CD4-positive, alpha-beta memory T cell (primary cell): ENCODE measurements at regions not wholly inside any gene's neighbourhood (a gene's known extent, or its start where the extent isn't known, plus 50 kb on each side); places are given as distances from the start of the nearest gene placed in this dataset.

ENCODE experiments used
- CTCF ChIA-PET: fragments of 350-600 bp; sonication (Branson Sonifier 250); formaldehyde crosslinking; loops from one replicate; lab custom pipeline; 2021; ENCODE audit warnings: inconsistent platforms; ENCODE audit not compliant: partially characterized antibody; lab: Charles Lee
- POLR2A ChIA-PET: fragments of 350-600 bp; sonication (Branson Sonifier 250); formaldehyde crosslinking; loops from one replicate; lab custom pipeline; 2021; ENCODE audit not compliant: partially characterized antibody; lab: Charles Lee
- DNase-seq, 5 donors: peaks; one replicate each; pipeline versions ENCODE4 v3.0.0 to v3.0.0-alpha.2; 2020 to 2022; ENCODE audit warnings: mixed read lengths in 1 of 5
- H3K27ac ChIP-seq: one replicate; pipeline ENCODE4 v1.7.0; 2013; ENCODE audit warnings: low read depth, low read length
- H3K27me3 ChIP-seq: 2 replicates; pipeline ENCODE4 v1.7.0; 2013; ENCODE audit warnings: mild to moderate bottlenecking, low read length, moderate library complexity; ENCODE audit not compliant: insufficient read depth
- H3K36me3 ChIP-seq: 2 replicates; pipeline ENCODE4 v1.7.0; 2013; ENCODE audit warnings: mild to moderate bottlenecking, low read length, moderate library complexity; ENCODE audit not compliant: insufficient read depth
- H3K4me1 ChIP-seq: 2 replicates; pipeline ENCODE4 v1.7.0; 2013; ENCODE audit warnings: mild to moderate bottlenecking, low read length, moderate library complexity; ENCODE audit not compliant: insufficient read depth
- H3K4me3 ChIP-seq, 2 donors: one replicate each; pipeline ENCODE4 v1.7.0; 2013; ENCODE audit warnings: low read length in 2 of 2, mild to moderate bottlenecking in 1 of 2
- H3K9me3 ChIP-seq, 2 donors: one replicate each; pipeline ENCODE4 v1.7.0; 2013; ENCODE audit warnings: low read length in 2 of 2, control low read depth in 1 of 2; ENCODE audit not compliant: control insufficient read depth in 1 of 2
- H3K27ac Mint-ChIP-seq, 7 donors: one replicate each; pipeline ENCODE4 v1.8.0; 2020 to 2021; ENCODE audit warnings: mixed read lengths in 7 of 7, mild to moderate bottlenecking in 6 of 7, inconsistent platforms in 3 of 7, moderate library complexity in 3 of 7
- H3K27me3 Mint-ChIP-seq, 2 donors: one replicate each; pipeline ENCODE4 v1.8.0; 2020 to 2021; ENCODE audit warnings: mixed read lengths in 2 of 2
- H3K36me3 Mint-ChIP-seq, 2 donors: one replicate each; pipeline ENCODE4 v1.8.0; 2020 to 2021; ENCODE audit warnings: mixed read lengths in 2 of 2, inconsistent platforms in 1 of 2, mild to moderate bottlenecking in 1 of 2
- H3K4me1 Mint-ChIP-seq, 4 donors: one replicate each; pipeline ENCODE4 v1.8.0; 2020 to 2021; ENCODE audit warnings: mixed read lengths in 4 of 4, mild to moderate bottlenecking in 1 of 4
- H3K4me3 Mint-ChIP-seq, 8 donors: one replicate each; pipeline ENCODE4 v1.8.0; 2020 to 2021; ENCODE audit warnings: mixed read lengths in 8 of 8, mild to moderate bottlenecking in 7 of 8, moderate library complexity in 6 of 8, inconsistent platforms in 3 of 8
- H3K9me3 Mint-ChIP-seq, 8 donors: one replicate each; pipeline ENCODE4 v1.8.0; 2020 to 2021; ENCODE audit warnings: mixed read lengths in 8 of 8, mild to moderate bottlenecking in 5 of 8, inconsistent platforms in 3 of 8, moderate library complexity in 1 of 8
- intact Hi-C: fragments of 100-400 bp; cut with micrococcal nuclease; formaldehyde crosslinking; loops from one replicate; pipeline ENCODE4 v1.15.1; 2023

DNA sequence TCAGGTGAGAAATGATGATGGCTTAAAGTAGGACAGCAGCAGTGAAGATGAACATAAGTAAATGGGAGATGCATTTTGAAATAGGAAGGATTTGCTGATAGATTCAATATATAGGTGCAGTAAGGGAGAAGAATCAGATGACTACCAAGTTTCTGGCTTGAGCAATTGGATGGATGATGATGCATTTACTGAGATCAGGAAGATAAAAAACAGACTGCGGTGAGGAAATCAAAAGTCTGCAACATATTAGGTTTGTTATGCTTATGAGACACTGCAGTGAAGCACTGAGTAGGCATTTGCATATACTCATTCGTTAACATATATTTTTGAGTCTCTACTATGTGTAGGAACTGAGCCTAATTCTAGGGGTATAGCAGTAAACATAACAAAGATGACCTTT is 184.2 kb downstream of the LACC1 start:
- H3K4me1 Mint-ChIP-seq, result no peaks in the 10 kb centered on the region
- H3K27ac Mint-ChIP-seq, result no peak overlapping the region
- Histone ChIP-seq H3K36me3 (no peaks in the 10 kb centered on the region), H3K27ac (no peak overlapping the region), H3K4me1 (no peaks in the 10 kb centered on the region), H3K9me3 (no peaks in the 10 kb centered on the region), H3K4me3 (no peak overlapping the region), H3K27me3 (no peaks in the 10 kb centered on the region)
- intact Hi-C loops, result no loop called here
- peaks cover 0 to 4% (median 0%) of the 10 kb centered on the region in 8 donors for H3K9me3 Mint-ChIP-seq
- POLR2A ChIA-PET, result no interaction called here
- no peak for DNase-seq
- CTCF ChIA-PET, result no interaction called here
- no peak overlapping the region for H3K4me3 Mint-ChIP-seq
- peaks cover 9 to 20% of the 10 kb centered on the region in 2 donors for H3K27me3 Mint-ChIP-seq
- no peaks in the 10 kb centered on the region for H3K36me3 Mint-ChIP-seq

DNA sequence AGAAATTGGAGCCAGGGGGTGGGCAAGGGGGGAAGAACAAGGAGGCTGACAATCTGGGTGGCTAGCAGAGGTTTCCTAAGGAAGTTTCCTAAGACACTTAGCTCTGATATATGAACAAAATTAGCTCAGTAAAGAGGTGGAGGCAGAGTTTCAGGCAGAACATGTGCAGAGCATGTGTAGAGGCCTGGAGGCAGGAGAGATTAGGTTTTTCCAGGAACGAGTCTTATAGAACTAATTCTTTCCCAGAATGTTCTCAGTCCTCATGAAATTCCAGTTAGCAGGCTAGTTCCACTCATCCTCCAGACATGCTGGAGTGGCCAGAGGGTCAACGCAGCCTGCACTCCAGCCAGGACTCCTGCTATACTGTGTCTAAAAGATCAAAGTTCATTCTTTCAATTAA is 184.7 kb downstream of the LACC1 start:
- H3K9me3 ChIP-seq, result no peaks in the 10 kb centered on the region
- no peaks in the 10 kb centered on the region for H3K4me1 ChIP-seq
- Mint-ChIP-seq H3K4me3 (no peak overlapping the region), H3K36me3 (no peaks in the 10 kb centered on the region), H3K4me1 (no peaks in the 10 kb centered on the region), H3K9me3 (peaks cover 0 to 4% (median 0%) of the 10 kb centered on the region in 8 donors), H3K27me3 (peaks cover 9 to 22% of the 10 kb centered on the region in 2 donors), H3K27ac (no peak overlapping the region)
- intact Hi-C loops, result no loop called here
- no peaks in the 10 kb centered on the region for H3K36me3 ChIP-seq
- DNase-seq, result peak in 1 of 5 donors; percentile 29
- CTCF ChIA-PET, result no interaction called here
- H3K4me3 ChIP-seq, result no peak overlapping the region
- no peak overlapping the region for H3K27ac ChIP-seq
- POLR2A ChIA-PET, result no interaction called here
- no peaks in the 10 kb centered on the region for H3K27me3 ChIP-seq

DNA sequence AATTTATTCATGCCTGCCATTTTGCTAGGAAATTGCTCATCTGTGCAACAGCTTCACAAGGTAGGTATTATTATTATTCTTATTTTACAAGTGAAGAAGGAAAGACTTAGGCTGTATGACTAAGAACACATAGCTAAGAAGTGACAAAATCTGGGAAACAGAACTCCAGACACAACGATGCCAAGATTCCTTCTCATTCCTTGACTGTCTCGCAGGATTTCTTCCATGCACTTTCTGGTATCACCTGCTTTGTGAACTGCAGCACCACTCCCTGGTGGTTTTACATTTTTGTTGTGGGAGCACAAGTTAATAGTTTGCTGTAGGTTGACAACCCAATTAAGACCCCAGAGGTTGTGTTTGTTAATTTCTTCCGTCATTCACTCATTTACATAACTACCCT is 188.5 kb downstream of the LACC1 start:
- ChIA-PET CTCF (no interaction called here), POLR2A (no interaction called here)
- H3K27ac Mint-ChIP-seq, result no peak overlapping the region
- intact Hi-C loops, result no loop called here
- Histone ChIP-seq H3K27ac (no peak overlapping the region), H3K36me3 (no peaks in the 10 kb centered on the region), H3K9me3 (no peaks in the 10 kb centered on the region), H3K4me3 (no peak overlapping the region), H3K27me3 (no peaks in the 10 kb centered on the region), H3K4me1 (no peaks in the 10 kb centered on the region)
- no peak for DNase-seq
- H3K4me3 Mint-ChIP-seq, result no peak overlapping the region
- peaks cover 0 to 30% (median 17%) of the 10 kb centered on the region in 8 donors for H3K9me3 Mint-ChIP-seq
- no peaks in the 10 kb centered on the region for H3K36me3 Mint-ChIP-seq
- H3K4me1 Mint-ChIP-seq, result no peaks in the 10 kb centered on the region
- peaks cover 7 to 19% of the 10 kb centered on the region in 2 donors for H3K27me3 Mint-ChIP-seq

DNA sequence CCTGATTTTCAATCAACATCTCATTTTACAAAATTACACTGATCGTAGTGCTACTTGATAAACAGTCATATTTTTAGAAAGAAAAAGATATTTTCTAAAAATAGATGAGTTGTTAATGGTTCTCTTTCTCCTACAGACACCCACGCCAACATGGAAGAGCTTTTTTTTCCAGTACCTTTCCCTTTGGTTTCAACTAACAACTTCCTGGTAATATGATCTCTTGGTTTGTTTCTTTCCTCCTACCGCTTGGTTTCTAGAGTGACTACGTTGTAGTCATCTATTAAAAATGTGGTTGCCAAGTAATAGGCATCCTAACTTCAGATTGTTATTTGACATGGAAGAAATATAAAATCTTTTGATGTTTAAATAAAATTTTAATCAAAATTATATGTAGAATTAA is 189.0 kb downstream of the LACC1 start:
- peaks cover 0 to 33% (median 18%) of the 10 kb centered on the region in 8 donors for H3K9me3 Mint-ChIP-seq
- H3K27ac ChIP-seq, result no peak overlapping the region
- no peaks in the 10 kb centered on the region for H3K27me3 ChIP-seq
- intact Hi-C loops, result no loop called here
- POLR2A ChIA-PET, result no interaction called here
- no peaks in the 10 kb centered on the region for H3K4me1 Mint-ChIP-seq
- no peaks in the 10 kb centered on the region for H3K36me3 ChIP-seq
- H3K4me3 ChIP-seq, result no peak overlapping the region
- H3K9me3 ChIP-seq, result no peaks in the 10 kb centered on the region
- H3K36me3 Mint-ChIP-seq, result no peaks in the 10 kb centered on the region
- CTCF ChIA-PET, result no interaction called here
- no peak overlapping the region for H3K4me3 Mint-ChIP-seq
- peaks cover 7 to 19% of the 10 kb centered on the region in 2 donors for H3K27me3 Mint-ChIP-seq
- no peak for DNase-seq
- H3K4me1 ChIP-seq, result no peaks in the 10 kb centered on the region
- no peak overlapping the region for H3K27ac Mint-ChIP-seq

DNA sequence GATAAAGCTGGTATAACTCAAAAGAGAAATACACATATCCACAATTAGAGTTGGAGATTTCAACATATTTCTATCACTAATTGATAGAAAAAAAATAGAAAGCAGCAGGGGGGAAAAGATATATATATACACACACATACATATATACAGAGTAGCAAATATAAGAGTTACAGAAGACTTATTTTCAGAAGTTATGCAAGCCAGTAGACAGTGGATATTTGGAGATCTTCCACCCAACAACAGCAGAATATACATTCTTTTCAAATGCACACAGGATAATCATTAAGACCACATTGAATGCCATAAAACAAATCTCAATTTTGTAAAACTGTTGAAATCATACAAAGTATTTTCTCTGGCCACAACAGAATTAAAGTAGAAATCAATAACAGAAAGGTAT is 192.8 kb downstream of the LACC1 start:
- Histone ChIP-seq H3K27me3 (no peaks in the 10 kb centered on the region), H3K27ac (no peak overlapping the region), H3K9me3 (no peaks in the 10 kb centered on the region), H3K36me3 (no peaks in the 10 kb centered on the region), H3K4me3 (no peak overlapping the region), H3K4me1 (no peaks in the 10 kb centered on the region)
- intact Hi-C loops, result no loop called here
- no peak for DNase-seq
- H3K9me3 Mint-ChIP-seq, result peaks cover 0 to 29% (median 18%) of the 10 kb centered on the region in 8 donors
- CTCF ChIA-PET, result no interaction called here
- H3K27ac Mint-ChIP-seq, result no peak overlapping the region
- POLR2A ChIA-PET, result no interaction called here
- no peaks in the 10 kb centered on the region for H3K36me3 Mint-ChIP-seq
- no peaks in the 10 kb centered on the region for H3K4me1 Mint-ChIP-seq
- H3K27me3 Mint-ChIP-seq, result peaks cover 3 to 5% of the 10 kb centered on the region in 2 donors
- H3K4me3 Mint-ChIP-seq, result no peak overlapping the region

DNA sequence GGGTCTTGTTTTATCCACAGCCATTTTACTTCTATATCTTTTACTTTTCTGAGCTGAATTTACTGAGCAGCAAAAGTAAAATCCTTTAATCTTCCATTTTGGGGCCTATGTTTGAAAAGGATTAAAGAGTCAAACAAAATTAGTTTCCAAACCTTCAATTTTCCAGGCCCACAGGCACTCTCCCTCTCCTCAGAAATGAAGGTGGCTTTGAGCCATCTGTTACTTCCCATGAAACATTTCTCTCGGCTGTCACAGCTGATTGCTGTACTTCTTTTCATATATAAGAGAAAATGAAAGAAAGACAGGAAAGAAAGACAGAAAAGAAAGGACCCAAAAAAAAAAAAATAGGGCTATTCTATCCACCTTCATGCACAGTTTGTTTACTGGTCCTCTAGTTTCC is 194.9 kb downstream of the LACC1 start:
- H3K27me3 Mint-ChIP-seq, result peaks cover 0 to 3% of the 10 kb centered on the region in 2 donors
- H3K36me3 ChIP-seq, result no peaks in the 10 kb centered on the region
- no peak for DNase-seq
- no peaks in the 10 kb centered on the region for H3K9me3 ChIP-seq
- H3K4me1 Mint-ChIP-seq, result no peaks in the 10 kb centered on the region
- peak overlapping the region in 1 of 7 donors; percentile 59 for H3K27ac Mint-ChIP-seq
- H3K27me3 ChIP-seq, result no peaks in the 10 kb centered on the region
- H3K4me1 ChIP-seq, result no peaks in the 10 kb centered on the region
- ChIA-PET CTCF (no interaction called here), POLR2A (no interaction called here)
- H3K9me3 Mint-ChIP-seq, result peaks cover 0 to 28% (median 18%) of the 10 kb centered on the region in 8 donors
- intact Hi-C loops, result no loop called here
- no peak overlapping the region for H3K4me3 Mint-ChIP-seq
- H3K27ac ChIP-seq, result no peak overlapping the region
- no peak overlapping the region for H3K4me3 ChIP-seq
- no peaks in the 10 kb centered on the region for H3K36me3 Mint-ChIP-seq

DNA sequence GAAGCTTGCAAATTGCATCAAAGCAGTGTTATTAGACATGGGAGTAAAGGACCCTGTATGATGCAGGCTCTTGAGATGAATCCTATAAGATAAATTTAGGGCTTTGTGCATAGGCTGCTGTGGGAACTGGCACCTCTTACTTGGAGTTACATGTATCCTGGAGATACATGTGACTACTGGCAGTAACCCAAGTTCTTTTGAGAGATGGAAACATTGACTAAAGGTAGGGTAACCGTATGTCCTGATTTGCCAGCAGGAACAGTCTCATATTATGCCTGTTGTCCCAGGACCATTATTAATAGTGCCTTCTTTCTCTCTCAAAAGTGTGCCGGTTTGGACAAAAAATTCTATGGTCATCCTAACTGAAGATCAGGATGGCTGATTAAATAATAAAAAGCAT is 195.4 kb downstream of the LACC1 start:
- Mint-ChIP-seq H3K36me3 (no peaks in the 10 kb centered on the region), H3K4me3 (no peak overlapping the region), H3K9me3 (peaks cover 0 to 25% (median 16%) of the 10 kb centered on the region in 8 donors), H3K27ac (no peak overlapping the region), H3K4me1 (no peaks in the 10 kb centered on the region), H3K27me3 (peaks cover 0 to 3% of the 10 kb centered on the region in 2 donors)
- Histone ChIP-seq H3K36me3 (no peaks in the 10 kb centered on the region), H3K4me3 (no peak overlapping the region), H3K9me3 (no peaks in the 10 kb centered on the region), H3K27ac (no peak overlapping the region), H3K27me3 (no peaks in the 10 kb centered on the region), H3K4me1 (no peaks in the 10 kb centered on the region)
- ChIA-PET POLR2A (no interaction called here), CTCF (no interaction called here)
- no peak for DNase-seq
- intact Hi-C loops, result no loop called here

DNA sequence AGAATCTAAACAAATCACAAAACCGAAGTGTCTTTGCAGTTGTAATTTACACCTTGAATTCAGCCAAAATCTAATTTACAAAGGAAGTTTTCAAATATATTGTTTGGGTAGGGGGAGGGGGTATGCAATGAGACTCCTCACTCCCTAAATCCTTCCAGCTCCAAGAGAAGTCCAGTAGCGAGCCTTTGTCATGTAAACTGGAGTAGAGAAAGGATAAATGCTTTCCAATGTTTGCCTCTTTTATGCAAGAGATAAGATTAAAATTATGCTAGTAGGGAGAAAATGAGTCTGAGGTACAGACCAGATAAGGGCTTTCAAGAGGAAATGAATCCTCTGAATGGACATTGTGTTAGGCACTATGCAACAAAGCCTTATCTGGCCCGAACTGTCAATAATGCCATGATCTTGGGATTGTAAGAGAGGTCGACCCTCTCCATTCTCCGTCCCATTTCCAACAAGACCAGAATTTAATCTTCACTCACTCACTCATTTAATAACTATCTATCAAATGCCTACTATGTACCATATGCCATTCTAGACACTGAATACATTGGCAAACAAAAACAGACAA is 199.2 kb downstream of the LACC1 start:
- Mint-ChIP-seq H3K36me3 (no peaks in the 10 kb centered on the region), H3K4me1 (no peaks in the 10 kb centered on the region), H3K27me3 (peaks cover 0 to 3% of the 10 kb centered on the region in 2 donors), H3K4me3 (no peak overlapping the region), H3K27ac (no peak overlapping the region), H3K9me3 (peaks cover 0 to 7% (median 0%) of the 10 kb centered on the region in 8 donors)
- intact Hi-C loops, result no loop called here
- ChIA-PET POLR2A (no interaction called here), CTCF (no interaction called here)
- H3K4me3 ChIP-seq, result no peak overlapping the region
- H3K27ac ChIP-seq, result no peak overlapping the region
- H3K27me3 ChIP-seq, result no peaks in the 10 kb centered on the region
- no peaks in the 10 kb centered on the region for H3K4me1 ChIP-seq
- no peak for DNase-seq
- H3K36me3 ChIP-seq, result no peaks in the 10 kb centered on the region
- no peaks in the 10 kb centered on the region for H3K9me3 ChIP-seq
